Hippocampal formation (tissue), 2 donors: ENCODE measurements at regions not wholly inside any gene's neighbourhood (a gene's known extent, or its start where the extent isn't known, plus 50 kb on each side); places are given as distances from the start of the nearest gene placed in this dataset.

Experiments used
- DNase-seq, 2 donors: peaks; one replicate each; lab custom pipeline; 2025; lab: John Stamatoyannopoulos, UW

GRCh38 chr6:105587349-105588122 lies 184.7 kb upstream of the PREP start:
- DNase-seq = no peak

- DNase-seq = no peak
Observed at GRCh38 chr6:105578179-105578707, 175.4 kb upstream of the PREP start.

- DNase-seq = no peak
Observed at GRCh38 chr6:105573556-105573955, 170.7 kb upstream of the PREP start.

GRCh38 chr6:105573138-105573537 lies 170.3 kb upstream of the PREP start:
- no peak for DNase-seq

- DNase-seq = no peak
Observed at GRCh38 chr6:105570416-105570815, 167.5 kb upstream of the PREP start.

- DNase-seq = no peak
Observed at GRCh38 chr6:105569706-105570105, 166.8 kb upstream of the PREP start.

- DNase-seq = no peak
Observed at GRCh38 chr6:105568751-105569150, 165.9 kb upstream of the PREP start.

GRCh38 chr6:105568142-105568541 lies 165.3 kb upstream of the PREP start:
- no peak for DNase-seq

GRCh38 chr6:105567140-105567539 lies 164.3 kb upstream of the PREP start:
- no peak for DNase-seq

GRCh38 chr6:105566503-105566902 lies 163.6 kb upstream of the PREP start:
- no peak for DNase-seq

- no peak for DNase-seq
Observed at GRCh38 chr6:105564121-105564902, 161.4 kb upstream of the PREP start.

GRCh38 chr6:105562027-105562426 lies 159.1 kb upstream of the PREP start:
- no peak for DNase-seq

- no peak for DNase-seq
Observed at GRCh38 chr6:105561486-105561885, 158.6 kb upstream of the PREP start.

- no peak for DNase-seq
Observed at GRCh38 chr6:105560611-105561066, 157.8 kb upstream of the PREP start.

GRCh38 chr6:105557291-105557690 lies 154.4 kb upstream of the PREP start:
- no peak for DNase-seq

GRCh38 chr6:105553171-105553570 lies 150.3 kb upstream of the PREP start:
- no peak for DNase-seq

GRCh38 chr6:105550955-105551620 lies 148.2 kb upstream of the PREP start:
- DNase-seq = no peak

GRCh38 chr6:105546754-105547153 lies 143.9 kb upstream of the PREP start:
- no peak for DNase-seq

- no peak for DNase-seq
Observed at GRCh38 chr6:105545947-105546731, 143.3 kb upstream of the PREP start.

GRCh38 chr6:105545228-105545920 lies 142.5 kb upstream of the PREP start:
- no peak for DNase-seq

GRCh38 chr6:105539911-105540310 lies 137.0 kb upstream of the PREP start:
- no peak for DNase-seq
